Cardiac muscle cell (in vitro differentiated cells and primary cell): ENCODE measurements at regions not wholly inside any gene's neighbourhood (a gene's known extent, or its start where the extent isn't known, plus 50 kb on each side); places are given as distances from the start of the nearest gene placed in this dataset.

Experiments used
- DNase-seq, 2 donors: peaks; one replicate each; pipeline versions ENCODE4 v3.0.0 to v3.0.0-alpha.2; 2010 to 2017; ENCODE audit warnings: low read depth in 1 of 2, low spot score in 1 of 2
- H3K27ac ChIP-seq: fragments of 200-600 bp; sonication (generic); 2 replicates; pipeline ENCODE4 v1.5.1; 2016
- H3K27me3 ChIP-seq: fragments of 200-600 bp; sonication (generic); 2 replicates; pipeline ENCODE4 v1.6.0; 2016; ENCODE audit warnings: control low read depth
- H3K36me3 ChIP-seq: fragments of 200-600 bp; sonication (generic); 2 replicates; pipeline ENCODE4 v1.5.1; 2016; ENCODE audit warnings: control low read depth
- H3K4me1 ChIP-seq: fragments of 200-600 bp; sonication (generic); 2 replicates; pipeline ENCODE4 v1.8.1; 2017; ENCODE audit warnings: low read depth, mild to moderate bottlenecking, mixed run types
- H3K4me3 ChIP-seq: fragments of 200-600 bp; sonication (generic); 2 replicates; pipeline ENCODE4 v1.5.1; 2016; ENCODE audit warnings: mild to moderate bottlenecking
- H3K9me3 ChIP-seq: fragments of 200-600 bp; sonication (generic); 2 replicates; pipeline ENCODE4 v1.5.1; 2017; ENCODE audit warnings: low read depth, mild to moderate bottlenecking, control low read depth
- CTCF ChIP-seq: IDR thresholded peaks from 2 replicates; pipeline ENCODE4 v1.5.1; 2012; ENCODE audit warnings: low read depth, mild to moderate bottlenecking, low read length

- TF ChIP-seq CTCF: no peak
- Histone ChIP-seq H3K27me3 (peaks cover 3% of the 10 kb centered on the region), H3K9me3 (no peaks in the 10 kb centered on the region), H3K27ac (no peak overlapping the region), H3K4me1 (no peaks in the 10 kb centered on the region), H3K36me3 (no peaks in the 10 kb centered on the region), H3K4me3 (no peak overlapping the region)
- peak in 1 of 2 donors; percentile 93 for DNase-seq
Measured at GRCh38 chr5:142492781-142493281, 168.0 kb upstream of the SPRY4 start.

- TF ChIP-seq CTCF: no peak
- no peak for DNase-seq
- Histone ChIP-seq H3K4me3 (no peak overlapping the region), H3K9me3 (no peaks in the 10 kb centered on the region), H3K27ac (no peak overlapping the region), H3K27me3 (peaks cover 3% of the 10 kb centered on the region), H3K4me1 (no peaks in the 10 kb centered on the region), H3K36me3 (no peaks in the 10 kb centered on the region)
Measured at GRCh38 chr5:142491679-142492078, 166.9 kb upstream of the SPRY4 start.

GRCh38 chr5:142491270-142491669 lies 166.4 kb upstream of the SPRY4 start:
- no peak for TF ChIP-seq CTCF
- no peaks in the 10 kb centered on the region for H3K36me3 ChIP-seq
- H3K27me3 ChIP-seq: peaks cover 3% of the 10 kb centered on the region
- no peaks in the 10 kb centered on the region for H3K9me3 ChIP-seq
- no peak overlapping the region for H3K27ac ChIP-seq
- no peaks in the 10 kb centered on the region for H3K4me1 ChIP-seq
- no peak overlapping the region for H3K4me3 ChIP-seq
- no peak for DNase-seq

GRCh38 chr5:142486581-142486980 lies 161.8 kb upstream of the SPRY4 start:
- DNase-seq: peak in 1 of 2 donors; percentile 38
- H3K4me1 ChIP-seq: no peaks in the 10 kb centered on the region
- no peaks in the 10 kb centered on the region for H3K36me3 ChIP-seq
- no peak overlapping the region for H3K27ac ChIP-seq
- H3K9me3 ChIP-seq: no peaks in the 10 kb centered on the region
- no peak for TF ChIP-seq CTCF
- no peak overlapping the region for H3K4me3 ChIP-seq
- H3K27me3 ChIP-seq: no peaks in the 10 kb centered on the region

- no peaks in the 10 kb centered on the region for H3K27me3 ChIP-seq
- no peak overlapping the region for H3K4me3 ChIP-seq
- no peaks in the 10 kb centered on the region for H3K9me3 ChIP-seq
- no peak for TF ChIP-seq CTCF
- no peak for DNase-seq
- H3K4me1 ChIP-seq: no peaks in the 10 kb centered on the region
- H3K36me3 ChIP-seq: no peaks in the 10 kb centered on the region
- no peak overlapping the region for H3K27ac ChIP-seq
Measured at GRCh38 chr5:142486020-142486419, 161.2 kb upstream of the SPRY4 start.

- Histone ChIP-seq H3K27me3 (no peaks in the 10 kb centered on the region), H3K36me3 (no peaks in the 10 kb centered on the region), H3K4me1 (no peaks in the 10 kb centered on the region), H3K9me3 (no peaks in the 10 kb centered on the region), H3K4me3 (no peak overlapping the region), H3K27ac (no peak overlapping the region)
- peak in 1 of 2 donors; percentile 67 for DNase-seq
- TF ChIP-seq CTCF: no peak
Measured at GRCh38 chr5:142484821-142485387, 160.1 kb upstream of the SPRY4 start.
